Esophagus muscularis mucosa (tissue), 4 donors: ENCODE measurements at regions not wholly inside any gene's neighbourhood (a gene's known extent, or its start where the extent isn't known, plus 50 kb on each side); places are given as distances from the start of the nearest gene placed in this dataset.

Experiments used
- DNase-seq: peaks from one replicate; pipeline ENCODE4 v3.0.0-alpha.2; 2017; ENCODE audit errors: extremely low spot score
- H3K27ac ChIP-seq, 4 donors: fragments of 200-600 bp; sonication (generic); replicated peaks in 1 of 4; 1 replicate in 3 of 4; 2 replicates in 1 of 4; pipeline ENCODE4 v1.5.1; 2016 to 2019; ENCODE audit warnings: mild to moderate bottlenecking in 1 of 4
- H3K27me3 ChIP-seq, 4 donors: fragments of 200-600 bp; sonication (generic); one replicate each; pipeline versions ENCODE4 v1.5.1 to v1.6.0; 2016 to 2019
- H3K36me3 ChIP-seq, 4 donors: fragments of 200-600 bp; sonication (generic); one replicate each; pipeline ENCODE4 v1.5.1; 2016 to 2019
- H3K4me1 ChIP-seq, 4 donors: fragments of 200-600 bp; sonication (generic); one replicate each; pipeline ENCODE4 v1.5.1; 2016 to 2019
- H3K4me3 ChIP-seq, 4 donors: fragments of 200-600 bp; sonication (generic); 1 replicate in 2 of 4; 2 replicates in 2 of 4; pipeline ENCODE4 v1.5.1; 2016 to 2019; ENCODE audit warnings: mild to moderate bottlenecking in 4 of 4, moderate library complexity in 1 of 4
- H3K9me3 ChIP-seq, 4 donors: fragments of 200-600 bp; sonication (generic); 1 replicate in 3 of 4; 2 replicates in 1 of 4; pipeline ENCODE4 v1.5.1; 2016 to 2019
- CTCF ChIP-seq, 3 experiments: fragments of 200-600 bp in 2 of 3; fragments of 450-650 bp in 1 of 3; sonication (generic) in 2 of 3; IDR thresholded peaks; one replicate each; pipeline ENCODE4 v1.5.1; 2017 to 2019; ENCODE audit warnings: antibody characterized with exemption in 3 of 3, mild to moderate bottlenecking in 2 of 3, moderate library complexity in 1 of 3
- EP300 ChIP-seq: sonication (generic); formaldehyde crosslinking; IDR thresholded peaks from one replicate; pipeline ENCODE4 v1.6.1; 2017; ENCODE audit warnings: antibody characterized with exemption
- POLR2A ChIP-seq: fragments of 450-650 bp; IDR thresholded peaks from one replicate; pipeline ENCODE4 v1.6.1; 2017; ENCODE audit warnings: antibody characterized with exemption, moderate library complexity, mild to moderate bottlenecking, low read depth
- POLR2AphosphoS5 ChIP-seq, 2 donors: sonication (generic); formaldehyde crosslinking; IDR thresholded peaks; one replicate each; pipeline ENCODE4 v1.6.1; 2017; ENCODE audit warnings: antibody characterized with exemption in 2 of 2
- WGBS: methylation state at CpG from one replicate; pipeline ENCODE4 v1.1.5; 2018; 5-methylcytosine and 5-hydroxymethylcytosine counted together
- intact Hi-C: fragments of 100-400 bp; cut with DNase I; formaldehyde crosslinking; loops from one replicate; pipeline ENCODE4 v1.15.1; 2023

GRCh38 chr13:40148742-40149141 is 493.3 kb downstream of the COG6 start:
- Histone ChIP-seq H3K27ac (peak overlapping the region; percentile 77 to 82 (median 80)), H3K4me3 (no peak overlapping the region), H3K36me3 (no peaks in the 10 kb centered on the region), H3K4me1 (peaks cover 25 to 40% (median 33%) of the 10 kb centered on the region in 4 donors), H3K9me3 (no peaks in the 10 kb centered on the region), H3K27me3 (no peaks in the 10 kb centered on the region)
- no peak for TF ChIP-seq POLR2A
- no peak for TF ChIP-seq POLR2AphosphoS5 (IDR thresholded peaks at IDR 0.05)
- no peak for TF ChIP-seq CTCF (IDR thresholded peaks at IDR 0.05)
- no peak for TF ChIP-seq EP300
- intact Hi-C loops, result no loop called here
- WGBS, result 100% methylated on average over 1 of the region's 1 CpG
- no peak for DNase-seq

GRCh38 chr13:40149611-40150274 is 494.3 kb downstream of the COG6 start:
- intact Hi-C loops, result no loop called here
- Histone ChIP-seq H3K9me3 (no peaks in the 10 kb centered on the region), H3K4me1 (peaks cover 25 to 40% (median 33%) of the 10 kb centered on the region in 4 donors), H3K27me3 (no peaks in the 10 kb centered on the region), H3K27ac (peak overlapping the region; percentile 77 to 82 (median 80)), H3K36me3 (no peaks in the 10 kb centered on the region), H3K4me3 (no peak overlapping the region)
- no peak for DNase-seq
- WGBS, result 40% methylated on average over 4 of the region's 6 CpGs
- peak; percentile 8 for TF ChIP-seq EP300
- no peak for TF ChIP-seq CTCF (IDR thresholded peaks at IDR 0.05)
- TF ChIP-seq POLR2AphosphoS5 (IDR thresholded peaks at IDR 0.05), result peak; percentile 77 to 84

GRCh38 chr13:40151673-40152072 is 496.2 kb downstream of the COG6 start:
- WGBS, result 91% methylated on average over 2 of the region's 2 CpGs
- Histone ChIP-seq H3K4me3 (no peak overlapping the region), H3K9me3 (no peaks in the 10 kb centered on the region), H3K36me3 (no peaks in the 10 kb centered on the region), H3K4me1 (peaks cover 25 to 40% (median 33%) of the 10 kb centered on the region in 4 donors), H3K27me3 (no peaks in the 10 kb centered on the region), H3K27ac (peak overlapping the region in 1 of 4 donors; percentile 80)
- intact Hi-C loops, result no loop called here
- TF ChIP-seq CTCF (IDR thresholded peaks at IDR 0.05) (no peak), POLR2A (no peak), POLR2AphosphoS5 (IDR thresholded peaks at IDR 0.05) (no peak), EP300 (no peak)
- no peak for DNase-seq

- Histone ChIP-seq H3K4me1 (peaks cover 25 to 40% (median 33%) of the 10 kb centered on the region in 4 donors), H3K36me3 (no peaks in the 10 kb centered on the region), H3K4me3 (no peak overlapping the region), H3K9me3 (no peaks in the 10 kb centered on the region), H3K27me3 (no peaks in the 10 kb centered on the region), H3K27ac (no peak overlapping the region)
- WGBS, result 68% methylated on average over 3 of the region's 3 CpGs
- intact Hi-C loops, result no loop called here
- TF ChIP-seq CTCF (IDR thresholded peaks at IDR 0.05) (peak in 1 of 3 experiments; percentile 16), POLR2A (no peak), POLR2AphosphoS5 (IDR thresholded peaks at IDR 0.05) (peak; percentile 30 to 42)
- DNase-seq, result no peak
These were observed 496.7 kb downstream of the COG6 start for GRCh38 chr13:40152145-40152544.

GRCh38 chr13:40152922-40153321 is 497.5 kb downstream of the COG6 start:
- intact Hi-C loops, result no loop called here
- 81% methylated on average over 4 of the region's 4 CpGs for WGBS
- TF ChIP-seq CTCF (IDR thresholded peaks at IDR 0.05), result no peak
- no peak for TF ChIP-seq POLR2A
- TF ChIP-seq POLR2AphosphoS5 (IDR thresholded peaks at IDR 0.05), result no peak
- TF ChIP-seq EP300, result no peak
- Histone ChIP-seq H3K27ac (no peak overlapping the region), H3K27me3 (no peaks in the 10 kb centered on the region), H3K36me3 (no peaks in the 10 kb centered on the region), H3K9me3 (no peaks in the 10 kb centered on the region), H3K4me1 (peaks cover 25 to 40% (median 33%) of the 10 kb centered on the region in 4 donors), H3K4me3 (no peak overlapping the region)
- DNase-seq, result no peak
